Activated CD8-positive, alpha-beta memory T cell treated with anti-CD3 and anti-CD28 coated beads for 48 hours (primary cell): ENCODE measurements at regions not wholly inside any gene's neighbourhood (a gene's known extent, or its start where the extent isn't known, plus 50 kb on each side); places are given as distances from the start of the nearest gene placed in this dataset.
"Not testable (repeated sequence)": the region's sequence is repeated elsewhere in the genome, so short reads cannot be mapped to it uniquely, and the experiment has no call there.

Source experiments
- DNase-seq, 3 experiments: peaks; one replicate each; pipeline ENCODE4 v3.0.0-alpha.2; 2020; ENCODE audit warnings: low read depth in 2 of 3, low spot score in 2 of 3

GRCh38 chr1:30575066-30575465 is 148.3 kb downstream of the MATN1 start:
- no peak for DNase-seq

GRCh38 chr1:30572192-30572591 is 151.2 kb downstream of the MATN1 start:
- no peak for DNase-seq

- no peak for DNase-seq
Measured at GRCh38 chr1:30571380-30571779, 152.0 kb downstream of the MATN1 start.

GRCh38 chr1:30569384-30569783 is 154.0 kb downstream of the MATN1 start:
- no peak for DNase-seq

GRCh38 chr1:30562559-30562958 is 160.8 kb downstream of the MATN1 start:
- no peak for DNase-seq

- no peak for DNase-seq
Measured at GRCh38 chr1:30551603-30552002, 171.8 kb downstream of the MATN1 start.

GRCh38 chr1:30550365-30551220 is 172.8 kb downstream of the MATN1 start:
- no peak for DNase-seq

GRCh38 chr1:30549872-30550271 is 173.5 kb downstream of the MATN1 start:
- DNase-seq, result not testable (repeated sequence)

GRCh38 chr1:30548294-30548693 is 175.1 kb downstream of the MATN1 start:
- no peak for DNase-seq

- DNase-seq, result not testable (repeated sequence)
Measured at GRCh38 chr1:30547326-30547725, 176.1 kb downstream of the MATN1 start.

- no peak for DNase-seq
Measured at GRCh38 chr1:30545365-30545764, 178.0 kb downstream of the MATN1 start.

- DNase-seq, result no peak
Measured at GRCh38 chr1:30541721-30542485, 181.5 kb downstream of the MATN1 start.

GRCh38 chr1:30540611-30541192 is 182.7 kb downstream of the MATN1 start:
- no peak for DNase-seq

GRCh38 chr1:30539884-30540283 is 183.5 kb downstream of the MATN1 start:
- DNase-seq, result no peak

GRCh38 chr1:30538993-30539867 is 184.2 kb downstream of the MATN1 start:
- no peak for DNase-seq

GRCh38 chr1:30538226-30538992 is 185.0 kb downstream of the MATN1 start:
- DNase-seq, result no peak

- DNase-seq, result no peak
Measured at GRCh38 chr1:30537279-30537678, 186.1 kb downstream of the MATN1 start.

- no peak for DNase-seq
Measured at GRCh38 chr1:30536530-30536929, 186.9 kb downstream of the MATN1 start.

GRCh38 chr1:30535595-30536325 is 187.6 kb downstream of the MATN1 start:
- no peak for DNase-seq

GRCh38 chr1:30534551-30534940 is 188.8 kb downstream of the MATN1 start:
- DNase-seq, result no peak
